ENCODE measurements at regions not wholly inside any gene's neighbourhood (a gene's known extent, or its start where the extent isn't known, plus 50 kb on each side); places are given as distances from the start of the nearest gene placed in this dataset.

- no peak for TF ChIP-seq ELF4 (IDR thresholded peaks at IDR 0.05)
- no peak for TF ChIP-seq PKNOX1 (IDR thresholded peaks at IDR 0.05)
- TF ChIP-seq FOXA1 (IDR thresholded peaks at IDR 0.05) = no peak
- TF ChIP-seq FOXM1 (IDR thresholded peaks at IDR 0.05; ENCODE audit: borderline replicate concordance) = no peak
- TF ChIP-seq SP1 (IDR thresholded peaks at IDR 0.05) = no peak
- TF ChIP-seq NFRKB (IDR thresholded peaks at IDR 0.05) = no peak
- no peak for TF ChIP-seq LEF1 (IDR thresholded peaks at IDR 0.05; ENCODE audit: borderline replicate concordance)
- TF ChIP-seq ARNT (IDR thresholded peaks at IDR 0.05) = no peak
- TF ChIP-seq BHLHE40 (IDR thresholded peaks at IDR 0.05; ENCODE audit: borderline replicate concordance) = no peak
- TF ChIP-seq CTBP1 (IDR thresholded peaks at IDR 0.05; ENCODE audit: borderline replicate concordance) = no peak
- no peak for TF ChIP-seq L3MBTL2 (conservative IDR thresholded peaks at IDR 0.05)
- TF ChIP-seq FOXK2 (IDR thresholded peaks at IDR 0.05) = no peak
- TF ChIP-seq SUZ12 (IDR thresholded peaks at IDR 0.05) = no peak
- TF ChIP-seq ZNF384 (IDR thresholded peaks at IDR 0.05) = no peak
Measured at GRCh38 chr7:4436361-4436895, 245.7 kb upstream of the FOXK1 start.

All from HEK293T (cell line).